Epithelial cell of esophagus (primary cell): ENCODE measurements at regions not wholly inside any gene's neighbourhood (a gene's known extent, or its start where the extent isn't known, plus 50 kb on each side); places are given as distances from the start of the nearest gene placed in this dataset.

Experiments used
- DNase-seq: peaks from one replicate; pipeline ENCODE4 v3.0.0; 2010; ENCODE audit warnings: low read depth
- H3K4me3 ChIP-seq: 2 replicates; pipeline ENCODE4 v1.5.1; 2011; ENCODE audit warnings: mild to moderate bottlenecking, low read length, control low read depth
- CTCF ChIP-seq: IDR thresholded peaks from 2 replicates; pipeline ENCODE4 v1.5.1; 2011; ENCODE audit warnings: low read depth, mild to moderate bottlenecking, low read length, control low read depth, inconsistent platforms; ENCODE audit not compliant: insufficient read depth; ENCODE audit errors: missing control alignments

DNA sequence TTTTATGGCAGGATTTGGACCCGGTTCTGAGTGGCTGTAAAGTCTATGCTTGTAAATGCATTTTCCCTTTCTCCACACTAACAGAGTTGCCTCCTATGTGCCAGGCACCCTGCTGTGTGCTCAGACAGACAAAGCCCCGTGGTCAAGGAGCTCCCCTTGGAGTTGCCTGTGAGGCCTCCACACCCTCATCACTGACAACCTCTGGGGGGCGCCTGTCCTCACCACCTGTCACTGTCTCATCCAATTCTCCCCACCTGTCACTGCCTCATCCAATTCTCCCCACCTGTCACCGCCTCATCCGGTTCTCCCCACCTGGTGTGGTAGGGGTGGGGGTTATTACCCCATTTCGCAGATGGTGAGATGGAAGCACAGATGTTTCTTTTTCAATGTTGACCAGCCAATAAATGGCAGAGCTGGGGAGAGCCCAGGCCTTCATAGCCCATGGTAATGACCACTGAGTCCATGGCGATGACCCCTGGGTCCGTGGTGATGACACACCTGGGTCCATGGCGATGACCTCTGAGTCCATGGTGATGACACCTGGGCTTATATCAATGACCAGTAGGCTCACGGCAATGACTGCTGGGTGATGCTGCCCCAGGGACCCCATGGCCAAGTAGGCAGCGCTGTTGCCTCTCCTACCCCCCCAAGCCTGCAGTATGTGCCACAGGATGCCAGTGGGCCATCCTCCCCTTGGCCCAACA, 150.1 kb downstream of the IRF8 start:
- no peak overlapping the region for H3K4me3 ChIP-seq
- no peak for TF ChIP-seq CTCF
- DNase-seq, result no peak

GRCh38 chr16:86049641-86050040, 150.7 kb downstream of the IRF8 start:
- H3K4me3 ChIP-seq, result no peak overlapping the region
- no peak for DNase-seq
- TF ChIP-seq CTCF, result no peak

- no peak overlapping the region for H3K4me3 ChIP-seq
- DNase-seq, result no peak
- no peak for TF ChIP-seq CTCF
These were observed 151.1 kb downstream of the IRF8 start for GRCh38 chr16:86050111-86050510.

DNA sequence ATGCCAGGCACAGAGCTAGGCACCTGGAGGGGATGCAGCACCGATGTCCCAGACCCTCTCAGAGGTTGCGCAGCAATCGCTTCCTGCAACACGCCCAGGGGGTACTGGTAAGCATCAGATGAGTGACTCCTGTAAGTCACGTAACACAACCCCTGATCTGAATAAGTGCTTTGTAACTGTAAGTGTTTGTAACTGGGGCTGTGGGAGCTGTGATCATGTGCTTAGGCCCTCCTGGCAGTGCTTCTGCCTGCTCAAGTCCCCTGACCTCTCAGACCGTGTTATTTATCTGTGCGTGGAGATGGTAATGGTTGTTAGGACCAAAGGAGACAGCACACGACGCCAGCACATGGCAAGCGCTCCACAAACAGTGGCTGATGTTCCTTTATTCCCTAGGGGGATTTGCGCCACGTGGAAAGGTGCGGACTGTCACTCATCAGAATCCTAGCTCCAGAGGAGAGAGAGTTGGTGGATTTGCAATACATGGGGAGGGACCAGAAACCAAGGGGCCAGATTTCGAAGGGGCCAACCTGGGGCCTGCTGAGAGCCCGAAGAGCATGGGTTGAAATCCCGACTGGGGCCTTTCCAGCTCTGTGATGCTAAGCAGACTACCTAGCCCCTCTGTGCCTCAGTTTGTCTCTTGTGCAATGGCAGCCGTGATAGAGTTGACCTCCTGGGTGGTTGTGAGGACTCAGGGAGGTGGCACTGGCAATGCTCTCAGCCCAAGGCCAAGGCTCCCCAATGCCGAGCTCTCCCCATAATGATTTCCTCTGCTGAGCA, 151.8 kb downstream of the IRF8 start:
- no peak overlapping the region for H3K4me3 ChIP-seq
- no peak for DNase-seq
- no peak for TF ChIP-seq CTCF

DNA sequence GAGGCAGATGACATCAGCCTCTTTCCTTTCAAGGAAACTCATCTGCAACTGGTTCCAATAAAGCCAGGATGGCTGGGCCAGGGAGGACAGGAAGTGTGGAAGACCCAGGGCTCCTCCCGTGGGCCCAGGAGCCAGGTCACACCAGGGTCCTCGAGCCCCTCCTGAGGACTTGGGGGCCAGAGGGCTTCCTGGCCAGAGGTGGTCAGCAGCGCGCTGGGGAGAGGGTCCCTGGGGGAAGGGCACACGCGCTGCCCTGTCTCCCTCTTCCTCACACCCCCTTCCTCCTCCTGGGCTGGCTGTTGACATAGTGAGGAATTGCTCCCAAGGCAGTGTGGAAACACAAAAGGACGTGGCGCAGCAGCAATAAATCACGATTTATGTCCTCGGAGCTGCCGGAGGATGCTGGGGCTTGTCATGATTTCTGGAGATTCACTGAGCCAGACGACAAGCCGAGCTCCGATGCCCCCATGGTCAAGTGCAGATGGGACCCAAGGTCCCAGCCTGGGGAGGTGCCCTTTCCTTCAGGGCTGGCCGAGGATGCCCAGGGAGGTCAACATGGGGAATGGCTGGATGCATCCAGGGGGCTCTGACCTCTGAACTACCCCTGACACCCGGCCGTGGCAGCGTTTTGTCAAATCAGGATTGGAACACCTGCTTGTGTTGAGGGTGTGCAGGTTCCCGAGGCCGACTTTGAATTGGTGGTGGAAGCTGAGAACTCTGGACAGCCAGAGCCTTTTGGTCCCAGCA, 152.6 kb downstream of the IRF8 start:
- H3K4me3 ChIP-seq, result no peak overlapping the region
- no peak for DNase-seq

GRCh38 chr16:86052115-86052670, 153.2 kb downstream of the IRF8 start:
- TF ChIP-seq CTCF, result no peak
- H3K4me3 ChIP-seq, result no peak overlapping the region
- DNase-seq, result no peak

More for the DNA sequence above, 152.6 kb downstream of the IRF8 start:
- TF ChIP-seq CTCF, result no peak
